ENCODE measurements at regions not wholly inside any gene's neighbourhood (a gene's known extent, or its start where the extent isn't known, plus 50 kb on each side); places are given as distances from the start of the nearest gene placed in this dataset.
"Not testable (repeated sequence)": the region's sequence is repeated elsewhere in the genome, so short reads cannot be mapped to it uniquely, and the experiment has no call there.

GRCh38 chr1:83395130-83395529 lies 603.8 kb downstream of the TTLL7 start:
- not testable (repeated sequence) for DNase-seq (ENCODE audit: low read depth)

GRCh38 chr1:83386946-83387345 lies 612.0 kb downstream of the TTLL7 start:
- not testable (repeated sequence) for DNase-seq (ENCODE audit: low read depth)

GRCh38 chr1:83383107-83383506 lies 615.8 kb downstream of the TTLL7 start:
- not testable (repeated sequence) for DNase-seq (ENCODE audit: low read depth)

DNA sequence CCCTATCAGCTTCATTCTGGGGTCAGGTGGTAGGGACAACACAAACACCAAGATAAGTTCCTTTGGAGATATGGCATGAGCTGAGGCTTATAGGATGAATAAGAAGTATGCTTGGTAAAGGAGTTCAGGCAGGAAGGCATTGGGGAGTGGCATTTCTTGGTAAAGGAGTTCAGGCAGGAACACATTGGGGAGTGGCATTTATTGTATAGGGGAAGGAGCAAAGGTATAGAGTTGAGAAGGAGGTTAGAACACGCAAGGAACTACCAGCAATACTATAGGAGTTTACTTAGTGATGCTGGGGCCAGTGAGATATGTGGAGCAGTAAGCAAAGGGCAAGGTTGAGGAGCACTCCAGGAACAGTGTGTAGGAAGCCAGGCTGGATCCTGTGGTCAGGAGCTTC lies 625.9 kb downstream of the TTLL7 start:
- DNase-seq (ENCODE audit: low read depth) = not testable (repeated sequence)

- not testable (repeated sequence) for DNase-seq (ENCODE audit: low read depth)
Measured at GRCh38 chr1:83369853-83370252, 629.1 kb downstream of the TTLL7 start.

GRCh38 chr1:83365320-83365719 lies 633.6 kb downstream of the TTLL7 start:
- not testable (repeated sequence) for DNase-seq (ENCODE audit: low read depth)

DNA sequence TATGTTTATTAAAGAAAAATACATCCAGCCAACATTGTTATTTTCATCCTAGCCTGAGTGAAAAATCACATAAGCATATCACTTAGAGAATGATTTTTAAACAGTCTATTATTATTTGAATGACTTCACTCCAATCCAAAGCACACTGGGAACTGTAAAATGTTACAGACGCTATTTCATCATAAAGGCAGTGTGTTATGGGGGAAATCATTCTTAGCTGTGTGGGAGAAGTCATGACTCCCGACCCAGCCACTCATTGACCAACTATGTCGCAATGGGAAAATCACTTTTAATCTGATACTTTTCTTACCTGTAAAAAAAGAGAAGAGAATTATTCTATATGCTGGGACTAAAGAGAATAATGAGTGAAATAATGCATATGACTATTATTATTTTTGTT lies 653.6 kb downstream of the TTLL7 start:
- not testable (repeated sequence) for DNase-seq (ENCODE audit: low read depth)

- not testable (repeated sequence) for DNase-seq (ENCODE audit: low read depth)
Measured at GRCh38 chr1:83343767-83344166, 655.2 kb downstream of the TTLL7 start.

- not testable (repeated sequence) for DNase-seq (ENCODE audit: low read depth)
Measured at GRCh38 chr1:83342995-83343394, 655.9 kb downstream of the TTLL7 start.

DNA sequence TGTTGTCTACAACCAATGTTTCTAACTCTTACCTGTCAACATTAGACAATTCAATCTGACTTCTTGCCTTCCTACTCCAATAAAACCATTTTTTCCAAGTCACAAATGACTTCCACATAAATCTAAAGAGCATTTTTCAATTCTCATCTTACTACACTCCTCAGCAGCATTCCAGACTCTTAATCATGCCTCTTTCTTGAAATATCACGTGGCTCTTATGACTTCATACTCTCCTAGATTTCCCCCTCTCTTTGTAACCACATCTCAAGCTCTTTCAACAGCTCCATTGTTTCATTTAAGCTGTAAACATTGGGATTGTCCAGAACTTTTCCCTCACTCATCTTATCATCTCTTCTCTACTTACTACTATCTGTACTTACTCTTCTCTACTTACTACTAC lies 666.6 kb downstream of the TTLL7 start:
- not testable (repeated sequence) for DNase-seq (ENCODE audit: low read depth)

- no peak for DNase-seq (ENCODE audit: low read depth)
Measured at GRCh38 chr1:83318366-83318765, 680.6 kb downstream of the TTLL7 start.

DNA sequence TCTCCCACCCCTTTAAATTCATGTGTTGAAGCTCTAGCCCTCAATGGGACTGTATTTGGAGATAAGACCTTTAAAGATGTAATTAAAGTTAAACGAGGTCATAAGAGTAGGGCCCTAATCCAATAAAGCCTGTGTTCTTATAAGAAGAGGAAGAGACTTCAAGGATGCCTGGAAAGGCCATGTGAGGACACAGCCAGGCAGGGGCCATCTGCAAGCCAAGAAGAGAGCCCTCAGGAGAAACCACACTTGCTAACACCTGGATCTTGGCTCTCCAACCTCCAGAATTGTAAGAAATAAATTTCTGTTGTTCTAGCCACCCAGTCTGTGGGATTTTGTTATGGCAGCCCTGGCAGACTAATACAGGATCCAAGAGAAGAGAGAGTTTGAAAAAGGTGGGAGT lies 683.5 kb downstream of the TTLL7 start:
- DNase-seq (ENCODE audit: low read depth) = not testable (repeated sequence)

GRCh38 chr1:83310161-83310560 lies 688.8 kb downstream of the TTLL7 start:
- DNase-seq (ENCODE audit: low read depth) = not testable (repeated sequence)

GRCh38 chr1:83309035-83309434 lies 689.9 kb downstream of the TTLL7 start:
- DNase-seq (ENCODE audit: low read depth) = not testable (repeated sequence)

DNA sequence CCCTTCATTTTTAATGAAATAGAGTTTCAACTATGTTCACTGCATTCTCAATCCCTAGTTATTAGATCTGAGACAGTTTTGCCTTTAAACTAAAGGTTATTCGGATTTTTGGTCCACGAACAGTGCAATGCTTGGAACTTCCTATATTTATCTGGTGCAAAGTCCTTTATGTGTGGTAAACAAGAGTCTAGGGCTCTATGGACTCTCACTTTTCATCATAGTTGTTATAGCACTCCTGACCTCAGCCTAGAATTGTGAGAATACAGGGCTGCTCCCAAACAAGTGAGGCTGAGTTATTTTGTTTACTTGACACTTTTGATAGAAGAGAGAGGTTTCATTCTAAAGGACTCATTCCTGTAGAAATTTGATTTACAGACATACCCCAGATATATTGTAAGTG lies 692.1 kb downstream of the TTLL7 start:
- DNase-seq (ENCODE audit: low read depth) = not testable (repeated sequence)

DNA sequence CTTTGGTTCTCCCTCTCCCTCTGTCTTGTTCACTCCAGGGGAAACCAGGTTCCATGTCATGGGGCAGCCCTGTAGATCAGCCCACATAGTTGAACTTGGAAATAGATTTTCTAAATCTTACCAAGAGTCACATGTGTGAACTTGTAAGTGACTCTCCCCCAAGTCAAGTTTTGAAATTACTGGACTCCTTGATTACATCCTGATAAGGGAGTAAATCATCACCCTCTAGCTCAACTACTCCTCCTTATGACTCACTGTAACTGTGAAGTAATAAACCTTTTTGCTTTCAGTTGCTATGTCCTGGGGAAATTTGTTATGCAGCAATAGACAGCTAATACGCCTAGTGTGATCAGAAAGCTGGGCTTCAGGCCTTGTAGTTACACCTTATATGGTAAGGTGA lies 703.3 kb downstream of the TTLL7 start:
- DNase-seq (ENCODE audit: low read depth) = not testable (repeated sequence)

DNA sequence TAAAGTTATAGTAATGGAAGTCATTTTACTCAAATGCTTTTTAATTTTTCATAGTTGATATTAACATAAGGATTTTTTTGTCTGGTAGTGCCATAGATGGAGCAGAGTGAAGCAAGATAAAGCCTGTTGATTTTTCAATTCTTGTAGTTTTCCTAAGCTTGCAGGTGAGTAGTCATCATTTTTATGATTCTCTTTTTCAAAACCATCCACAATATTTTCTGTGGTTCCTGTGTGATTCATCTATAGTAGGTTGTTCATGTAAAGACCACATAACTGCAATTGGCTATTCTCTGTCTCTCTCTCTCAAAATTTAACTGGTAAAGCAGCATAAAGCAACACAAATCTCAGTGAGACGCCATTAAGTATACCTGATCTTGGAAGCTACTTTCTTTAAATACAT lies 711.5 kb downstream of the TTLL7 start:
- DNase-seq (ENCODE audit: low read depth) = not testable (repeated sequence)

DNA sequence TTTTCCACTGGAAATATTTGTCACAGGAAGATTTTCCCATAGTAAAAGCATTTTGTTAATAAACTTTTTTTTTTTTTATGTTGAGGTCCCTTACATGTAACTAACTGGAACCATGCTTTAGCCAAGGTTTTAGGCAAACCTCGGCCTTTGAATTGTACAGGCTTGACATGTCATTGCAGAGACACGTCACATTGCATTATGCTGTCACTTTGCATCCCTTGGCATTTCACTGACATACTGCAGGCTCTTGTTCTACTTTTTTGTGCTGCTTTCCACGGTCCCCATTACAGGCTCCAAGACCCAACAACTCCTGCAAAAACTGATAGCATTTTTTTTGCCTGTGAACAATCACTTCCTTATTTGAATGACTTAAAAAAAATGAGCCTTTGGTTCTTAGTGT lies 724.3 kb downstream of the TTLL7 start:
- DNase-seq (ENCODE audit: low read depth) = not testable (repeated sequence)

GRCh38 chr1:83272484-83272883 lies 726.4 kb downstream of the TTLL7 start:
- DNase-seq (ENCODE audit: low read depth) = not testable (repeated sequence)

GRCh38 chr1:83271834-83272233 lies 727.1 kb downstream of the TTLL7 start:
- not testable (repeated sequence) for DNase-seq (ENCODE audit: low read depth)

- not testable (repeated sequence) for DNase-seq (ENCODE audit: low read depth)
Measured at GRCh38 chr1:83270801-83271200, 728.1 kb downstream of the TTLL7 start.

GRCh38 chr1:83263808-83264207 lies 735.1 kb downstream of the TTLL7 start:
- not testable (repeated sequence) for DNase-seq (ENCODE audit: low read depth)

DNA sequence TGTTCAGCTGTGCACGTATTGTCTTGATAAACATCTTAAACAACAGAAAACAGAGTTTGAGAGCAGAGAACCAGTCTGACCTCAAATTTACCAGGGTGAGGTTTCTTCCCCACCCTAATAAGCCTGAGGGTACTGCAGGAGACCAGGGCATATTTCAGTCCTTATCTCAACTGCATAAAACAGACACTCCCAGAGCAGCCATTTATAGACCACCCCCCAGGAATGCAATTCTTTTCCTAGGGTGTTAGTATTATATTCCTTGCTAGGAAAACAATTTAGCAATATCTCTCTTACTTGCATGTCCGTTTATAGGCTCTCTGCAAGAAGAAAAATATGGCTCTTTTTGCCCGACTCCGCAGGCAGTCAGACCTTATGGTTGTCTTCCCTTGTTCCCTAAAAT lies 747.2 kb downstream of the TTLL7 start:
- not testable (repeated sequence) for DNase-seq (ENCODE audit: low read depth)

- not testable (repeated sequence) for DNase-seq (ENCODE audit: low read depth)
Measured at GRCh38 chr1:83246780-83247179, 752.2 kb downstream of the TTLL7 start.

- DNase-seq (ENCODE audit: low read depth) = not testable (repeated sequence)
Measured at GRCh38 chr1:83244832-83245231, 754.1 kb downstream of the TTLL7 start.

Data from ELR (cell line).